Ramos (cell line): ENCODE measurements at regions not wholly inside any gene's neighbourhood (a gene's known extent, or its start where the extent isn't known, plus 50 kb on each side); places are given as distances from the start of the nearest gene placed in this dataset.

Experiments used
- in situ Hi-C: fragments of 300-500 bp; cut with MboI; formaldehyde crosslinking; loops from one replicate; pipeline ENCODE4 v1.14.3; 2022; ENCODE audit warnings: low sequenced_read_pairs; ENCODE audit not compliant: unreplicated experiment

DNA sequence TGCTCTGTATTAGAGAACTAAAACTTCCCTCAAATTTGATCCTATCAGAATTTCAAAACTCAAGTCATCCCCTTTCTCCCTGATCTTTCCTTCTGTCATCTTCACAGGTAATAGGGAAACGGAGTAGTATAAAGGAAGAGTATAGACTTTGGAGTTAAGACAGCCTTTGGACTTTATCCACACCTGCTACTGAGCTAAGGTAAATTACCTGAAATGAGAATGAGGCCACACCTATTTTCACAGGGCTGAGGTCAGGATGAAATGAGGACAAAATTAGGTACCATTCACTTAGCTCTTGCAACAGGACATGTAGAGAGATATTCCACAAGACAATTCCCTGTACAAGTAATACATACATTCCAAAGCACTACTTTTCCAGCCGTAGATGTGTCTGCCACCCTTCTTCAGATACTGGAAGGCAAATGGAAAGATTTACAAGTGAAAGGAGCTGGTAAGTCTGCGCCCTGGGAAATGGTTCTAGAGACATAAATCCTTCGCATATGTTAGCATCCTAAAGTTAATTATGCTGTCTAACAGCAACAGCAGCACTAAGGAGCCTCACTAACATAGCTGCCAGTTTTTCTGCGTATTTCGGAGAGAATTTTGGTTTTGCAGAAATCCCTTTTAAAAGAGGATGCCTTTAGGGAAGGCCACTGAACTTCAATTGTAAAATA, 461.8 kb downstream of the SHQ1 start:
- in situ Hi-C loops = no loop called here

DNA sequence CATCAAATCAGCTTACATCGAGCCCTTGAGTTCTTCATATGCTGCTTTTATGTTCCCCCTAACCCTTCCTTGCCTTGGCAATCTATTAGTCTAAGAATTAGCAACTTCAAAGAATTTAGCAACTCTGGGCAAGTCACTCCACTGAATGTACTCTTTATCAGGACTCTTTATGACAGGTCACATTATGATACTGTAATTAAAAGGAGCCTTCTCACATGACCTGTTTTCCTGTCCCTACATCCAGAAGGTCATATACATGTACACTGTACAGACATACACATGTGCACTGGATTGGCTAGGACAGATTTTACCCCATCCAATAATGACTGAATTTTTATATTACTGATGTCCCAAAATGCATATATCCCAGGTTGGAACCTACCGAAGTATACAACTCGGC, 463.1 kb downstream of the SHQ1 start:
- in situ Hi-C loops = no loop called here

DNA sequence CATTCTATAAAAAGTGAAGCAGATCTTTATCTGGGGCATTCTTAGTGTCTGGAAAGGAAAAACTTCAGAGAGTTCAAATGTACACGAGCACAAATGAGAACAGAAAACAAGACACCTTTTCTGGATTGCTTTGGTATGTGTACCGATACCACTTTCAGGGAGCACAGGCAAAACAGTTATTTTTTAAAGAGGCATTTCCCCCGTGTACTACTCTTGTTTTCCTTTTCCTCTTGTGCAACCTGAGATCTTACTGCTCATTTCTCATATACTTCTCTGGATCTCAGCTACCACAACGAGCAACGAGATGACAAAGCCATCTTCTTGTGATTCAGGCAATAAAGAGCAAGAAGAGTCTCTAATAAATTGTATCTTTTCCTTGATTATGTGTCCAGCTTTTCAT, 463.6 kb downstream of the SHQ1 start:
- in situ Hi-C loops = no loop called here

DNA sequence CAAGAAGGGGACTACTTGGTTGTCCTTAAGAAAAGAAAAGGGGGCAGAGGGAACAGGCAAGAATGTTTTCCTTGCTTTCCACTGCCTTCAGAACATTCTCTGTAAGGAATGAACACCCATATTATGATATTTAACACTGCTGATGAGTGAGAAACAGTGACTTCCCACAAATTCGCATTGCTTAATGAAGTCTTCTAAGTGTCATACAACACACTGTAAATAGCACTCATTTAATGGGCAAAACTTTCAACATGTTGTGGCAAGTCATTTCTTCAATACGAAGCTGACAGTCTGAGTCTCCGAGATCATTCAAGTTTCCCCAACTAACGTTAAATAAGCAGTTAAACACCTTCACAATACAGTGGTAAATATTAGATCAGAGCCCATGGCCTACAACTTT, 464.4 kb downstream of the SHQ1 start:
- in situ Hi-C loops = no loop called here

DNA sequence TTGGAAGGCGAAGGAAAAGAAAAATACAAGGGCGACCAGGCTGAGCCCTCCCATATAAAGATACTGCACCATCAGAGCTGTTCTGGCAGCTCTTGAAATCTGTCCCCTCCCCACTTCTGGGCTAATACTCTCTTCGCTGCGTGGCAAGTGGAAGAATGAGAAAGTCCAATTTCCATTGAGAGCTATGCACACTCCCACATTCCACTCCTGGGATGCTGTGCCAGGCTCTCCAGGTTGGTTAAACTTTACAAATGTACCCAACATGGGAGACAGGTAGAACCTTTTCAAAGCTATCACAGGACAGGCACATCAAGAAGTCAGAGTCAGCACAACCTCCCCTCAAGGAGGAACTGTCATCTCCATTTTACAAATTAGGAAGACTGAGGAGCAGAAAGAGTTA, 465.0 kb downstream of the SHQ1 start:
- in situ Hi-C loops = no loop called here

DNA sequence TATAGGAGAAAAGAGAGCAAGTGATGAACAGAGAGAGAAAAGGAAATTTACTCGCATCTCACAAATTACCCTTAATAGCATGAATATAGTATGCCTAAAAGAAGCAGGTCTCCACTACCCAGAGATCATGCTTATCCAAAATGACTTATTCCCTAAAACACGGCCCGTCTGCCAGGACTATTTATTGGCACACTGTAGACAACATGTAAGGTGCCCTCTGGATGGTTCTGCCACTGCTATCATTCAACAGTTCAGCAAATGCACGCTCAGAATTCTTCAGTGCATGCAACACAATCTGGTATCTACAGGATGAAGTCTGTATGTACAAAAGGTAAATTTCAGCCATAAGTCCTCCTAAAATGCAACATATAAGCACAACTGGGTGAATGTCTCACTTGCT, 465.8 kb downstream of the SHQ1 start:
- in situ Hi-C loops = no loop called here

DNA sequence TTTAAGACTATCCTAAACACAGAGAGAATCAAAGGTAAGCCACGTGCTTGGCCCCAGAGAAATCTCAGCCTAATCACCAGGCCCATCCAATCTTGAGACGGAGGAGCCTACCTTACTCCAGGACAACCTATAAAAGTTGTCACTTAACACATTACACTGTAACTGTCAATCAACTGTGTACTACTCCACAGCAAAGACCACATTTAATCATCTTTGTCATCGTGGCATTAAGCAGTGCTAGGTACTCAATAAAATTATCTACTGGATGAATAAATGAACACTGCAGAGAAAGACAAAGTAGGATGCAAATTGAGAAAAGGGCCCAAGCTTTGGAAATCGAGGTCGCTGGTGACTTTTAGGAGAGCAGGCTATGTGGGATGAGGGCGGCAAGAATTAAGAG, 466.7 kb downstream of the SHQ1 start:
- in situ Hi-C loops = no loop called here

DNA sequence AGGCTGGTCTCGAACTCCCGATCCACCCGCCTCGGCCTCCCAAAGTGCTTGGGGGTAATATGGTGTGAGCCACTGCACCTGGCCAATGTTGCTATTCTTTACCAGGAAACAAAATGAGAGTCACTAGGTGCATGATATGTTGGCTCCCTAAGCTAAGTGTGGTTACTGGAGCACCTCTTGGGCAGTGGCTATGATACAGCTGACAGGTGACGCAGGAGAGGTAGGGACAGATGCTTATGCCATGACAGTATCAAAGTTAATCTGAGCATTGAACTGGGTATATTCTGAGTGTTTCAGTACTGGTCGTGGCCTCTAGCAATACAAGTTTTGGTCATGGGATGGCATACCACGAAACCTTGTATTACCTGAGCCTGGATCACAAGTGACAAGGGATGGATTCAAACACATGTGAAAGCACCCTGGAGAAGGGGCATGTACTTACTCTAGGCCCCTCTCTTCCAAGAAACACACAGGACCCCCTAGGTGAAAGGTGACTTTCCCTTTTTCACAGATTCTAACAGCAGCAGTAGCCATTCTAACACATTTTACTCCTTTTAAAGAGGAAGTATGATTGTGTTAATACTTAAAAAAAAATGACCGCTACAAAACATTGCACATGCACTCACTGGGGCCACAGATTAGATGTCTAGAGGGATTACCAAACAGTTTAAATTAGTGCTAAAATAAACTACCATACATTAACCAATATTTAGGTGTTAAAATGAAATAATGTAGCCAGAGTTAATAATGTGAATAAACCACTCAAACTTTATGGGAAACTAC, 467.3 kb downstream of the SHQ1 start:
- in situ Hi-C loops = no loop called here

DNA sequence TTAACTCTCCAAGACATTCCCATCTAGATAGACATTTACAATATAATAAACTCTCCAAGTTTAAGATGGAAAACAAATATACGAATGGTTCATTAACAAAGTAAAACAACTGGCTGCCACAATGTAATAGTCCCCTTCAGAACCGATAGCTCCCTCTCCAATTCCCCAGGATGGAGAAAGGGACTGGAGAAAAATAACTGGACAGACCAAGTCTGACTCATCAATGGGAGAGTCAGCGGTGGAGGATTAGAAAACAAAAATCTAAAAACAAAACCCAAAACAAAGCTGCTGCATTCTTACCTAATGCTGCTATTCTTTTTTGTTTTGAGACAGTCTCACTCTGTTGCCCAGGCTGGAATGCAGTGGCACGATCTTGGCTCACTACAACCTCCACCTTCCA, 468.1 kb downstream of the SHQ1 start:
- in situ Hi-C loops = no loop called here

DNA sequence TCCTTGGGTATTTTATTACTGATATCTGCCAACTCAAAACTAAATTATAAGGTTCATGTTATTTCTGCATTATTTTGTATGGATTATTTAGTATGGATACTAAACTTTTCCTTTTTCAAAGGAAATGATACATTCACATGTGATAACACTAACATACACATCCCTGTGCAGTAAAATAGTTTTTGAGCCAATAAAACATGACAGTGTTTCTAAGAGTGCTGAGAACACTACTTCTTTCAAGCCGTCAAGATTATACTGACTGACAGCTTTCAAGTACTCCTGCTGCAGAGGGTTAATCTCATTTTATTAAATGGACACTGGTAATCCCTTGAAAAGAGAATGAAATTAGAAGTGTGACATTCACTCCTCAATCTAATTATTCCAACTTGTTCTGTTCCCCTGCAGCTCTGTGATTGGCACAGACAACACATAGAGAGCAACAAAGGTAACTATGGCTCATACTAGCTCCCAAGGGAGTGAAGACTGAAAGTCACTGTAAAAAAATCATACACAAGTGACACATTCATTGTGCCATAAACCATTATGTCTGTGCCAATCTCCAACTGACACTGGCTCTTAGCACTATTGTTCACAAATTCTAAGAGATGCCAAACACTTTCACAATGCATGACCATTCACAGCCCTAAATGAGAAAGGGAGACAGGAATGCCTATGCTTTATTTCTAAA, 468.6 kb downstream of the SHQ1 start:
- in situ Hi-C loops = no loop called here

DNA sequence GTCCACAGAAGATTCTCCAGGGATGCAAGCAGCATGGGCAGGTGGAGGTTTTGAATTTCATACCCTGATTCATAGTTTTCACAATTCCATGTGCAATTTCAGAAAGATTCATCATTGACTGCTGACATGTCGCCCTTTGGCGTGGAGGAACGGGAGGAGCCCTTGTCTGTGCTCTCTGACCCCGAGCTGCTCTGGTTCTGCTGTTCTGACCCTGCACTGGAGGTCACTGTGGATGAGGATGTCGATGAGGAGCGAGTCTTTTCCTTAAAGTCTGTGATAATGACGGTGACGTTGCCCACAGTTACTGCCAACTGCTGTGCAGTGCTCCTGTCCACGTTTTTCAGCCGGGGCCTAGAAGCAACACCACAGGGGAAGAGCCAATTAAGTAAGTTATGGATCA, 470.0 kb downstream of the SHQ1 start:
- in situ Hi-C loops = no loop called here

DNA sequence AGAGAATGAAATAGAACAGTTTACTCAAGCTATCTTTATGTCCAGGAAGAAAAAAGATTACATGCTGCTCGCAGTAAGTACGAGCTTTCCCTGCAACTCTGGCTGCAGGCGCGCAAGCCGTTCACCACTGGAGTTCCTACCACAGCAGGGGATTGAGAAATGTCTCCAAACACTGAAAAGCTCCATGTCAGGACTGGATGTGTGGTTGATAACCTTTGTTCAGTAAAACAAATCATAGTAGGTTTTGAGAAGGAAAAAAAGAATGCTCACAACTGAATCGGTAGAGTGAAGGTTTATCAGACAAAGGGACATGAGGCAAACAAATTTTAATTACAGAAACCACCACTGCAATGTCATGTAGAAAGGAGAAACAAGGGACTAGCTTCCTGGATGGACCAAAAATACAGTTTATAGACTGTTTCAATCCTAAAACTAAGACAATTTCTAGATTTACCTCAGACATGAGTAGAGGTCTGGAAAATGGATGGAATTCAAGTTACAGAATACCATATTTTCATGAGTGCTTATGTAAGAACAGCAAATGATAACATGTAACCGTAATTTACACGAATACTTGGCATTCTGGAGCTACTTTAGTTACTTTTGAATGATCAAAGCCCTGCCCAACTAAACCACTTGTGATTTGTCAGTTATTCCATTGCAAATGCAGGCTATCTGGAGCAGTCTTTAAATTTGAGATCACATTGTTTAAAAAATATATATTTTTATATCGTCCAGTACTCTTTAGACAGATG, 471.1 kb downstream of the SHQ1 start:
- in situ Hi-C loops = no loop called here

DNA sequence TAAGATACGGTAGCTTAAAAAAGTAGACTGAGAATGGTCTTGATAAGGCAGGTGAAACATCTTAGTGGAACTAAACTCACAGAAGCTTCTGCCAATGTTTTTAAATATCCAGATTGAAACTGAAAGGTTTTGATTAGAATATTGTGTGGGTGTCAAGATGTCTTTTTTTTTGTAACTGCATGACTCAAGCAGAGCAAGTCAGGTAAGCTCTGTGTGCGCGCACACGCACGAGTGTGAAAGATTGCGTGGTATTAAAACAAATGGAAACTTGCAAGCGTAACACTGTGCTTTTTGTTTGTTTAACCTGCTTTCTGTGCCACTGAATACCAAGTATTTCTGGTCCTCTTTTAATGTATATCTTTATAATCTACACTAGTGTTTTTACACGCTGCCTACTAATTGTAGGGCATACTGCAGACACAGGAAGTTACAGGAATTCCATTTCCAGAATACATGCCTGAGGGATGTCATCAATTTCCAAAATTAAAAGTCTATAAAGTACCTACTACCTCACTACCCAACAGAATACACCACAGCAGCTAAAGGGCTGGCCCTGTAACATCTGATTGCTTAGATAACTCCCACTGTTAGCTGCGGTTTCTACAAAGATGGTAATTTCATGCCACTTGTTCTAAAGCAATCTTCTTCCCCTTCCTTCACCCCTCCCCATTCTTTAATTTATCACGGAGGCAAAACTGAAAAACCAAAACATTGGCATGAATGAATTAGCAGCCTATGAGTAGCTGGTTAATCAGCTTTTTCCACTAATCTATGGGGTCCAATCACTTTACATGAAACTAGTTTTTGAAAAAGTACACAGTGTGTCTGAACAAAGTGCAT, 472.8 kb downstream of the SHQ1 start:
- in situ Hi-C loops = no loop called here

DNA sequence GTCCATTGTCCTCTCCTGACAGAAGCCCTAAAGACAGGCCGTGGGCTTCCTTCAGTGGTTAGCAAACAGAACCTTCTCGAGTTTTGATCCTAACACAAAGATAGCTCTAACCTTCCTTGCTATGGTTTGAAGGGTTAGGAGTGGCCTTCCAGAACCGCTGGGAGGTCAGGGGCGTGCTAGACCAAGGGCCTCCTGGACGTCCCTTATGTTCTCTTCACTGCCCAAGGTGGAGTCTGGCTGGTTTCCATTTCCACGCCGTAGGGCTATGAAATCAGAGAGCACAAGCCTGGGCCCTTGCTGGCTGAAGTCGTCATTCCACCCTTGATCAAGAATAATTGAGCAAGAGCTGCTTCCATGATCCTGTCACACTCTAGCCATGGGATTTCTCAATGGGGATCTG, 475.1 kb downstream of the SHQ1 start:
- in situ Hi-C loops = no loop called here

DNA sequence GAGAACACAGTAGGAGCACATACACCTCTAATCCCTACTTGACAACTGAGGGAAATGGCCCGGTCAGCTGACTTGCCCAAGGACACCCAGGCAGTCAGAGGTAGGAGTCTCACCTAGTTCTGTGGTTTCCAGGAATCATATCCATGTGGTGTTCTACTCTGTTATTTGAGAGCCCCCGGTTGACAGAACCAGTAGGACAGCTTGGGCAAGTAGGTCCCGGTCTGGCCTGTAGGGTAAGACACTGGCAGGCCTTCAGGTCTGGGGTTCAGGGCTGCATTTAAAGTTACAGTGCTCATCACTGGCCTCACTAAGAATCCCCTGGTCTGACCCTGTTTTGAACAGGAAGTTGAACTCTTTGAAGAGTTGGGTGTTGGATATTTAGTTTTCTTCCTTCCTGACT, 476.1 kb downstream of the SHQ1 start:
- in situ Hi-C loops = no loop called here

DNA sequence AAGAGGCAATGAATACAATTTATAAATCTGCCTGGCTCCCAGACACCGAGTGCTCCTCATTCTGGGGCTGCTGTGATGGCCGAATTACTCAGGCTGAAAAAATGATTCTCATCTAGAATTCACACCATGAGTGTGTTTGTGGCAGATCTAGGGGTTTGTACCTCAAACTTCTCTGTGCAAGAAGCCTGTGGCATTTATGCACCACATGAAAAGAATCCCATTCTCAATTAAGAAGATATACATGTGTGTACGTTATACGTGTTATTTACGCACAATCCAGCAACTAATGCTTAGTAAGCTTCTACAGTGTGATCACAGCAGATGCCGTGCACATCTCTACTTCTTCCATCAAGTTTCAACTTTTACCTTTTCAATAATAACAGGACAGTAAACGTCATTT, 476.8 kb downstream of the SHQ1 start:
- in situ Hi-C loops = no loop called here

DNA sequence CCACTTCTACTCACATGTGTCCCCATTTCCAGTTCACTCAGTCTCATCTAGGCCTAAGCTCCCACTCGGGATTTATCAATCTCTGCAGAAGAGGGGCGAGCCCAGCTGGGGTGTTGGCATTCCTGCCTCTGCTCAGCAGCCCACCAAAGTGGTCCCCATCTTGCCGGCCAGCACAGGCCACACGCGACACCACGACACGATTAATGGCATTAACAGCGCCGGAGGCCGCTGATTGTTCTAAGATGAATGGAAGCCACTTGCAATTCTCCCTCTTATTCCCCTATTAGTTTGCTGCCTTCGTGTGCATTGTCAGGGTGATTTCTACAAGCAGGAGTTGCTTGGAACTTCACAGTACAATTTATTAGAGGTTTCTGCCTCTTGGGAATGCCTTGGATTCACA, 477.3 kb downstream of the SHQ1 start:
- in situ Hi-C loops = no loop called here

DNA sequence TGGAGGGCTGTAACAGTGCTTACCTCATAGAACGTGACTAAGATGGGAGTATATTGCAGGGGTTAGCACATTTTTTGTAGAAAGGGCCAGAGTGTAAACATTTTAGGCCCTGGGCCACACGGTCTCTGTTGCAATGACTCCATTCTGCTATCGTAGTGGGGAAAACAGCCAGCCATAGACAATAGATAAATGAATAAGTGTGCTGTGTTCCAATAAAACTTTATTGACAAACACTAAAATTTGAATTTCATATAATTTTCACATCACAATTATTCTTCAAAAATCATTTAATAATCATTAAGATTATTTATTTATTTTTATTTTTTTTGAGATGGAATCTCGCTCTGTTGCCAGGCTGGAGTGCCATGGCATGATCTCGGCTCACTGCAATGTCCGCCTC, 478.6 kb downstream of the SHQ1 start:
- in situ Hi-C loops = no loop called here

DNA sequence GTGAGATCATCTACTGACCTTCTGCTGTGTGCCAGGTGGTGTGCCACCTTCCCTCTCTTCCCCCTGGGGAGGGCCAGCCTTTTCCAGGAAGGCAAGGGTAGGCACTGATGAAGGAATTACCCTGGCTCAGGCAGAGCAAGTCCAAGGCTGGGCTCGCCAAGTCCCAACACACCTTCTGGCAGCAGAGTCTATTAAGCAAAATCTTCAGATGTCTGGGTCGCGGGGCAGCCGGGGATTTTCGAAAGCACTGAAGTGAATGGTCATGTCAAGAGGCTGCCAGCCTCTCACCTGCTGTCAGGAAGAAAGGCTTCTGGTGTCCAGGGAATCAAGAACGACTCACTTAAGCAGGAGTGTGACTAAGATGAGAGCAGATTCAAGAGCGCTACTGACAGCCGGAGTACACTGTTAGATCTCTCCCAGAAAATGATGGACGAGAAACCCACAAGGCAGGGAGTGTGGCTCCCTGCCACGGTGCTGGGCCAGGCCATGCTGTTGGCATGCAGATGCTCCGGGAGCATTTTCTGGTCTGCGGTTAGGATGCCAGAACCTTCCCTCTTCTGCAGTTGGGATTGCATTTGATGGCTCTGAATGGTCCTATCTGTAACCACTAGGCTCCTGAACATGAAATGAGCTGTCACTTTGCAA, 479.8 kb downstream of the SHQ1 start:
- in situ Hi-C loops = no loop called here

DNA sequence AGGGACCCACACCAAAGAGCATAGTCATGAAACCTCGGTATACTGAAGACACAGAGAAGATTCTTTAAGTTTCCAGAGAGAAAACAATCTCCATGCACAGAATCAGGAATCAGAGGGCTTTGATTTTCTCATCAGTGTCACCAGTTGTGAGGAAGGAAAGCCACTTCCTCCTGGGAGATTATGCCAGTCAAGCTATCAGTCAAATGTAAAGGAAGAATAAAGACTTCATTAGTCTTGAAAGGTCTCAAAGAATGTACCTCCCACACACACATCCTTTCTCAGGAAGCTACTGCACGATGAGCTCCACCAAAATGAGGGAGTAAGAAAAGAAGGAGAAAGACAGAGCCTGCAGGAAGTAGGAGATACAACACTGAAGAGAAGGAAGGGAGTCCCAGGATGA, 486.3 kb downstream of the SHQ1 start:
- in situ Hi-C loops = no loop called here
